ENCODE measurements at regions not wholly inside any gene's neighbourhood (a gene's known extent, or its start where the extent isn't known, plus 50 kb on each side); places are given as distances from the start of the nearest gene placed in this dataset.

DNA sequence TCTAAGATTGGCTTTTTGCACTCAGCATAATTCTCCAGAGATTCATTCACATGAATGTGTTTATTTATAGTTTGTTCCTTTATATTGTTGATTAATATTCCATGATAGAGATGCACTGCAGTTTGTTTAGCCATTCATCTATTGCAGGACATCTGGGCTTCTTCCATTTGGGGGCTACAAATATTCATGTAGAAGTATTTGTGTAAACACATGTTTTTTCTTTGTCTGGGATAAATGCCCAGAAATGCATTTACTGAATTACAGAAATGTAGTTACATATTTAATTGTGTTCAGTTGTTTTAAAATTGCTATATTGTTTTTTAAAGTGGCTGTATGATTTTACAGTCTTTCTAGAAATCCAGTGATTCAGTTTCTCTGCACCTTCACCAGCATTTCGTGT, 635.0 kb downstream of the ZIC1 start:
- no peaks in the 10 kb centered on the region for H3K4me1 ChIP-seq (ENCODE audit: control insufficient read depth, insufficient read depth, low read length)
- H3K9me3 ChIP-seq (replicated peaks; ENCODE audit: control insufficient read depth, insufficient read depth, low read length) = no peaks in the 10 kb centered on the region
- RAD21 ChIA-PET (ENCODE audit: unreplicated experiment) = no interaction called here
- FAIRE-seq = no peak
- CTCF ChIA-PET = no interaction called here
- TF ChIP-seq ZBTB4 (CRISPR knock-in tag; IDR thresholded peaks at IDR 0.05) (no peak), SPI1 (IDR thresholded peaks at IDR 0.05; ENCODE audit: borderline replicate concordance, insufficient read depth, low read depth, low read length) (no peak), EP300 (IDR thresholded peaks at IDR 0.05; ENCODE audit: borderline replicate concordance in 1 of 2, control insufficient read depth in 1 of 2, low read depth in 2 of 2, low read length in 2 of 2) (no peak), WRNIP1 (IDR thresholded peaks at IDR 0.05; ENCODE audit: borderline replicate concordance, low read depth, low read length) (no peak), ZNF384 (IDR thresholded peaks at IDR 0.05; ENCODE audit: borderline replicate concordance, low read depth, low read length) (no peak), KDM1A (IDR thresholded peaks at IDR 0.05; ENCODE audit: borderline replicate concordance) (no peak), NRF1 (conservative IDR thresholded peaks at IDR 0.05; ENCODE audit: low read depth, low read length) (no peak), RAD51 (IDR thresholded peaks at IDR 0.05) (no peak), MLLT1 (IDR thresholded peaks at IDR 0.05) (no peak), BMI1 (IDR thresholded peaks at IDR 0.05; ENCODE audit: borderline replicate concordance) (no peak)
- H3K4me2 ChIP-seq (ENCODE audit: control insufficient read depth, insufficient read depth) = no peak overlapping the region
- no peak overlapping the region for H3K4me3 ChIP-seq
- H3K79me2 ChIP-seq (ENCODE audit: control insufficient read depth, insufficient read depth, low read length) = no peaks in the 10 kb centered on the region
- DNase-seq (ENCODE audit: low read depth, low spot score) = no peak
- in situ Hi-C loops (cut with MboI) (no loop called here), intact Hi-C loops (cut with micrococcal nuclease; ENCODE audit: unreplicated experiment) (no loop called here)
- WGBS (ENCODE audit: insufficient coverage, insufficient replicate concordance, low lambda C conversion rate, missing lambda C conversion rate) = 5% methylated on average over 1 of the region's 1 CpG
- H4K20me1 ChIP-seq (ENCODE audit: control insufficient read depth, insufficient read depth) = no peaks in the 10 kb centered on the region
- no peak overlapping the region for H2AFZ ChIP-seq (ENCODE audit: control insufficient read depth, low read depth, low read length)
- no peak overlapping the region for H3K9ac ChIP-seq (ENCODE audit: control insufficient read depth, insufficient read depth, low read length)
- no peaks in the 10 kb centered on the region for H3K27me3 ChIP-seq (replicated peaks in 1 of 2; ENCODE audit: control insufficient read depth in 2 of 2, insufficient read depth in 2 of 2, low read length in 1 of 2)
- no TSS peak for BruUV-seq (replicated peaks)
- H3K27ac ChIP-seq (ENCODE audit: control insufficient read depth, insufficient read depth) = no peak overlapping the region
- ATAC-seq = no peak
- POLR2A ChIA-PET = no interaction called here
- SMC1A ChIA-PET (ENCODE audit: uncharacterized antibody, unreplicated experiment) = interaction anchor here (1.1 kb wide), 1 partner anchor 87 kb away, joined by 4 read pairs; no protein-coding TSS in a partner anchor
- H3K36me3 ChIP-seq (ENCODE audit: control insufficient read depth in 2 of 2, insufficient read depth in 2 of 2, low read length in 1 of 2) = no peaks in the 10 kb centered on the region
